Astrocyte of the spinal cord (primary cell): ENCODE measurements at regions not wholly inside any gene's neighbourhood (a gene's known extent, or its start where the extent isn't known, plus 50 kb on each side); places are given as distances from the start of the nearest gene placed in this dataset.

Source experiments
- DNase-seq: peaks from one replicate; pipeline ENCODE4 v3.0.0; 2011; ENCODE audit warnings: low read depth, low spot score
- H3K4me3 ChIP-seq: 2 replicates; pipeline ENCODE4 v1.5.1; 2011; ENCODE audit warnings: low read depth, mild to moderate bottlenecking, low read length, moderate library complexity
- in situ Hi-C: cut with HindIII; loops from 2 replicates; pipeline ENCODE4 v1.10.0; 2017; ENCODE audit warnings: low sequenced_read_pairs
- TF ChIP-seq, protein P1 (sequence below): IDR thresholded peaks from 2 replicates; pipeline ENCODE4 v1.5.1; 2012; ENCODE audit warnings: low read depth, mild to moderate bottlenecking, low read length, inconsistent platforms

DNA sequence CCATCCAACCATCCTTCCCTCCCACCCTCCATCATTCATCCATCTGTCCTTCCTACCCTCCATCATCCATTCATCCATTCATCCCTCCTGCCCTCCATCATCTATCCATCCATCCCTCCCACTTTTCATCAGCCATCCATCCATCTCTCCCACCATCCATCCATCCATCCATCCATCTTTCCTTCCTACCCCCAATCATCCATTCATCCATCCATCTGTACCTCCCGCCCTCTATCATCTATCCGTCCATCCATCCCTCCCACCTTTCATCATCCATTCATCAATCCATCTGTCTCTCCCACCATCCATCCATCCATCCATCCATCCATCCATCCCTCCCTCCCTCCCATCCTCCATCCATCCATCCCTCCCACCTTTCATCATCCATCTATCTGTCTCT, 968.8 kb downstream of the BRD1 start:
- H3K4me3 ChIP-seq = no peak overlapping the region
- in situ Hi-C loops = no loop called here
- TF ChIP-seq, protein P1, sequence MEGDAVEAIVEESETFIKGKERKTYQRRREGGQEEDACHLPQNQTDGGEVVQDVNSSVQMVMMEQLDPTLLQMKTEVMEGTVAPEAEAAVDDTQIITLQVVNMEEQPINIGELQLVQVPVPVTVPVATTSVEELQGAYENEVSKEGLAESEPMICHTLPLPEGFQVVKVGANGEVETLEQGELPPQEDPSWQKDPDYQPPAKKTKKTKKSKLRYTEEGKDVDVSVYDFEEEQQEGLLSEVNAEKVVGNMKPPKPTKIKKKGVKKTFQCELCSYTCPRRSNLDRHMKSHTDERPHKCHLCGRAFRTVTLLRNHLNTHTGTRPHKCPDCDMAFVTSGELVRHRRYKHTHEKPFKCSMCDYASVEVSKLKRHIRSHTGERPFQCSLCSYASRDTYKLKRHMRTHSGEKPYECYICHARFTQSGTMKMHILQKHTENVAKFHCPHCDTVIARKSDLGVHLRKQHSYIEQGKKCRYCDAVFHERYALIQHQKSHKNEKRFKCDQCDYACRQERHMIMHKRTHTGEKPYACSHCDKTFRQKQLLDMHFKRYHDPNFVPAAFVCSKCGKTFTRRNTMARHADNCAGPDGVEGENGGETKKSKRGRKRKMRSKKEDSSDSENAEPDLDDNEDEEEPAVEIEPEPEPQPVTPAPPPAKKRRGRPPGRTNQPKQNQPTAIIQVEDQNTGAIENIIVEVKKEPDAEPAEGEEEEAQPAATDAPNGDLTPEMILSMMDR = no peak
- no peak for DNase-seq

DNA sequence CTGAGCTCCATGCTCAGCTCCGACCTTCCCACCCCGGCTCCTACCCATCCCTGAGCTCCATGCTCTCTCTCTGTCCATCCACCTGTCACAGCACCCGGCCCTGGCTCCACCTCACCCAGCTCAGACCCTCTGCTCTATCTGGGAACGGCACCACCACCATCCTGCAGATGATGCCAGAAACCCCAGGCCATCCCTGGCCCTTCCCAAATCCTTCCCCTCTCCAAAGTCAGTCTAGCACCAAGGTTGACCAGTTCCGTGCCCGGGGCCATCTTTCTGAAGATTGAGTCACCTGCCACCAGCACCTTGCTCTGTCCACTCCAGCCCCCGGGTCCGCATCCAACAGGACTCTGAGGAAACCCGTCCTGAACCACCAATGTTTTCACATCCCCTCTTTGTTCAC, 969.6 kb downstream of the BRD1 start:
- no peak for DNase-seq
- TF ChIP-seq, protein P1 = no peak
- H3K4me3 ChIP-seq = no peak overlapping the region
- in situ Hi-C loops = no loop called here

- TF ChIP-seq, protein P1 = no peak
- in situ Hi-C loops = no loop called here
- no peak for DNase-seq
- H3K4me3 ChIP-seq = no peak overlapping the region
Measured at GRCh38 chr22:48857202-48857805, 970.4 kb downstream of the BRD1 start.

- in situ Hi-C loops = no loop called here
- TF ChIP-seq, protein P1 = no peak
- H3K4me3 ChIP-seq = no peak overlapping the region
- no peak for DNase-seq
Measured at GRCh38 chr22:48856308-48856615, 971.4 kb downstream of the BRD1 start.

DNA sequence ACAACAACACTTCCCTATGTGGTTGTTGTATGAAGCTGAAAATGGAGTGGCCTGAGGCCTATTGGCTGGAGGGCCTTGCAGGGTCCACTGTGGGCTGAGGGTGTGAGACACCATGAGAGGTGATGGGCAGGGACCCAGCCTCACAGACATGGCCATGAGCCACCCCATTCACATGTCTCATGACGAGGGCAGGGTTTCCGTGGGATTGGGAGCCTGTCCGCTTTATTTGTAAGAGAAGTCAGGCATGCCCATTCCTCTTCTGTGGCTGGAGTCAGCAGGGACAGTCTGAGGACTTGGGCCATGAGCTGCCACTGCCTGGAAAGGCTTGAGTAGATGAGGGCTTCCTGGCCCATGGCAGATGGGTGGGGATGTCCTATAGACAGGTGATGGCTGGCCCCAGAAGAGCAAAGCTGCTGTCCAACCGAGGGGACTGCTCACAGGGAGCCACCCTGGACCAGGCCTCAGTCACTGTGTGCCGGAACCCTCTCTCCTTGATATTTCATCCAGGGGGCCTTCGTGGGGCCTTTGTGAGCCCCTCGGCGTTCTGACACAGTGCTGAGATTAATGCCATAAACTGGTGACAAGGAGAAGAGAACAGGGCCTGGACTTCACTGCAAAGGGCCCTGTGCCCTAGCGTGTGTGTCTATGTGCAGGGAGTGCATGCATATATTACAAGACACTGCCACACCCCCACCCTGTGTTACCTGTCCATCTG, 971.9 kb downstream of the BRD1 start:
- in situ Hi-C loops = no loop called here
- TF ChIP-seq, protein P1 = no peak

DNA sequence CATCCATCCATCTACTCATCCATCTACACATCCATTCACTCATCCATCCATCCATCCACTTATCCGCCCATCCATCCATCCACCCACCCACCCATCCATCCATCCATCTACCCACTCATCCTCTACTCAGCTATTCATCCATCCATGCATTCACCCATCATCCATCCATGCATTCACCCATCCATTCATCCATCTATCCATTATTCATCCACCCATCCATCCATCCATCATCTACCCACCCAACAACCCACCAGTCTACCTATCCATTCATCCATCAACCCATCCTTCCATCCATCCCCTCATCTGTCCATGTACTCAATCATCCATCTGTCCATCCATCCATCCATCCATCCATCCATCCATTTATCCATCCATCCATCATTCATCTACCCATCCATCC, 972.7 kb downstream of the BRD1 start:
- no peak overlapping the region for H3K4me3 ChIP-seq
- DNase-seq = no peak
- in situ Hi-C loops = no loop called here
- TF ChIP-seq, protein P1 = no peak

More for the DNA sequence above, 971.9 kb downstream of the BRD1 start:
- no peak overlapping the region for H3K4me3 ChIP-seq
- no peak for DNase-seq
